ENCODE measurements at regions not wholly inside any gene's neighbourhood (a gene's known extent, or its start where the extent isn't known, plus 50 kb on each side); places are given as distances from the start of the nearest gene placed in this dataset.

GRCh38 chr1:218156595-218156994 lies 128.5 kb upstream of the RRP15 start:
- DNase-seq, result no peak

- no peak for DNase-seq
Measured at GRCh38 chr1:218163371-218163770, 121.7 kb upstream of the RRP15 start.

- DNase-seq, result no peak
Measured at GRCh38 chr1:218164111-218164929, 120.8 kb upstream of the RRP15 start.

- no peak for DNase-seq
Measured at GRCh38 chr1:218164930-218165700, 120.0 kb upstream of the RRP15 start.

- DNase-seq, result no peak
Measured at GRCh38 chr1:218165701-218166114, 119.4 kb upstream of the RRP15 start.

GRCh38 chr1:218166268-218166945 lies 118.7 kb upstream of the RRP15 start:
- DNase-seq, result no peak

GRCh38 chr1:218171302-218171893 lies 113.7 kb upstream of the RRP15 start:
- DNase-seq, result peak; percentile 37

- DNase-seq, result no peak
Measured at GRCh38 chr1:218182455-218182854, 102.6 kb upstream of the RRP15 start.

GRCh38 chr1:218200979-218201378 lies 84.1 kb upstream of the RRP15 start:
- DNase-seq, result no peak

GRCh38 chr1:218201601-218202000 lies 83.5 kb upstream of the RRP15 start:
- DNase-seq, result no peak

- DNase-seq, result no peak
Measured at GRCh38 chr1:218205721-218206120, 79.4 kb upstream of the RRP15 start.

GRCh38 chr1:218207194-218207593 lies 77.9 kb upstream of the RRP15 start:
- no peak for DNase-seq

GRCh38 chr1:218209351-218209861 lies 75.7 kb upstream of the RRP15 start:
- no peak for DNase-seq

GRCh38 chr1:218211241-218211640 lies 73.9 kb upstream of the RRP15 start:
- DNase-seq, result no peak

GRCh38 chr1:218217040-218217439 lies 68.1 kb upstream of the RRP15 start:
- DNase-seq, result no peak

GRCh38 chr1:218219460-218219859 lies 65.6 kb upstream of the RRP15 start:
- no peak for DNase-seq

GRCh38 chr1:218224101-218224500 lies 61.0 kb upstream of the RRP15 start:
- no peak for DNase-seq

- no peak for DNase-seq
Measured at GRCh38 chr1:218226005-218226404, 59.1 kb upstream of the RRP15 start.
